ENCODE measurements at regions not wholly inside any gene's neighbourhood (a gene's known extent, or its start where the extent isn't known, plus 50 kb on each side); places are given as distances from the start of the nearest gene placed in this dataset.

- TF ChIP-seq CTCF (IDR thresholded peaks at IDR 0.05): no peak
- TF ChIP-seq POLR2A (IDR thresholded peaks at IDR 0.05): no peak
Observed at GRCh38 chr11:121359591-121359990, 67.0 kb downstream of the SC5D start.

Measured in Peyer's patch (tissue), 4 donors.